Activated T-helper 9 cell treated with anti-CD3 and anti-CD28 coated beads, Interleukin-2, amount 50 U/mL, for 16 hours (primary cell): ENCODE measurements at regions not wholly inside any gene's neighbourhood (a gene's known extent, or its start where the extent isn't known, plus 50 kb on each side); places are given as distances from the start of the nearest gene placed in this dataset.

Experiments
- DNase-seq: peaks from one replicate; pipeline ENCODE4 v3.0.0-alpha.2; 2020; ENCODE audit warnings: low read depth

DNA sequence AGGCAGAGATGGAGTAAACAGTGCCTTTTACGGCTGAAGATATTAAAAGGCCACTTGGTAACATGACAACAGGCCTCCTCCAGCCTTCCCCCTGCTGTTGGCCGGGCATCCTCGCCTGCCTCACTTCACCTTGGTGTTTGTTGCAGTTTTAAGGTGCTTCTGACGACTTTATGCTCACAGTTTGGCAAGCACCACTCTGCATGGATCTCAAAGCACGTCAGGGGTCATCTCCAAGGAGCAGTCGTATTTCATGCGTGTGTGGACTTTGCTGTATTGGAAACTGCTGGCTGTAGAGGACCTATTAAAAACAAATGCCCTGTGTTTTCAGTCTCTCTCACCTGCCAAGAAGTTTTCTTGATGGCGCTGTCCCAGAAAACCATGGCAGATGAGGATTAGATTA lies 483.1 kb downstream of the RPS24 start:
- no peak for DNase-seq

DNA sequence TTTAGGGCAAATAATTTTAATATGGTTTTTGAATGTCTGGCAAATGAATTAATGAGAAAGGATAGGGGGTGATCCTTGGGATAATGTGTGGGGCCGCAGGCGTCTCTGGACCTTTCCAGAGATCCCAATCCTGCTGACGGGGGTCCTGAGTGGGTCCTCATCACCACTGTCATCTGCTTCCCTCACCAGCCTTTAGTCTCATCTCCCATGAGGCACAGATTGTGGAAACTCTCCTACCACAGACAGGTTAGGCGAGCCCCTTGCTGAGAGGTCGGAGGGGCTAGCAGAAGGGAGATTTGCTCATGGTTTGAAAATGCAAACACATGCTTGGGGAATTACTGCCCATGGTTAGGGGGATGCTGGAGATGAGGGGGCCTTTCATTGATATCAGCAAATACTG lies 484.6 kb downstream of the RPS24 start:
- no peak for DNase-seq

DNA sequence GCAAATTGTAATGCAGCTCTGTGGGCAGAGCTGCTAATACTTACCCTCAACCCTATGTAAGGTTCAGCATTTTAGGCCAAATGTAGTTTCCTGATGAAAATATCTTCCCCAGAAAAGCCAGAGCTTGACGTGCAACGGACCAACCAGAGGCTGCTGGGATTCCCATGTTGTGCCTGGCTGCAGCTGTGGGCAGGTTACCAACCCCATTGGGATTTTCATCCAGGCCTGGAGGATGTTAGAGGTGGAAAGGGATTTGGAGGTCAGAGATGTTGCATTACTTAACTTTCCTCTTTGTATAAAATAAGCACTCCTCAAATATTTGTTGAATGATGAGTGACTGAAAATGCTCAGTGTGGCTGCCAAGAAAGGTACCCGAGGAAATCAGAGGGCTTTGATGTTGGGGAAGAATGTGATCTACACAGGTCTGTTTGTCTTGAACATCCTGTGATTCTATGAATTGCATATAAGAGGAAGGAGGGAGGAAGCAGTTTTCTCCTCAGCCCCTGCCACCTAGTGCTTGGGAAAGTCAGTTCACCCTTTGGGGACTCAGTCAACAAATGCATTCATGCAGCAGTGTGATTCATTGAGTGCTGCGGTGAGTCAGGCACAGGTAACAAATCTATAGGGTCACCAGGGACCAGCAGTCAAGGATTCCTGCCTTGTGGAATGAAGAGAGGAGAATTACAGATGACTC lies 487.2 kb downstream of the RPS24 start:
- no peak for DNase-seq

DNA sequence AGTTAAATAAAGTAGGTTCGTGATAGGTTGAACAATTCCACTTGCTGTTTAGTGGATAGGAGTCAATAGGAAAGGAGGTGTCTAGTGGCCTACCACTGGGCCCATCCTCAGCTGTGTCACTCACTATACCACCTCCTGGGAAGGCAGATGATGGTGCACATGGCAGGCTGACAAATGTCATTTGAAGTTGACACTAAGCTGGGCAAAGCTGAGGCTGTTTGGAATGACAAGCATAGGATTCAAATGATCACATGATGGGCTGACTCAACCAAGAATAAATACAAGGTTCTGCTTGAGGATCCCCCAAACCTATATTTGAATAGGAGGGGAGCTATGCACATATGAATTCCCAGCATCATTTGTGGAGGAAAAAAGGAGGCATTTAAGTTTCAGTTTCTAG lies 489.8 kb downstream of the RPS24 start:
- no peak for DNase-seq

DNA sequence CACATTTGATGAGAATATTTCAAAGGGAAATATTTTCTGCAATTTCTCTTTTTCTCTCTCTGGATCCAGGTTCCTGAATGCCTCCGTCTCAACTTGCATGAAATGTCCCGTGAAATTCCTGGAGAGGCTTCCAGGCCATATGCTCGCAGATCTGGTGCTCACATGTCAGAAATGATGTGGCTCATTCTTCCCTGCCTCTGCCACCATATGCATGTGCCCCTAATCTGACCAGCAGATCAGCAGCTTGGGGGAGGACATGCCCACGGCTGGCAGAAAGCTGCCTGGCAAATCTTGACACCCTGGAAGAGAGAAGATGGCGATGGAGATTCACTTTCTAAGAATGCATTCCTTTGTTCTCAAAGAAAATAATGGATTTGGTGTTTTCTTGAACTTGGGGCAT lies 490.7 kb downstream of the RPS24 start:
- DNase-seq: no peak

DNA sequence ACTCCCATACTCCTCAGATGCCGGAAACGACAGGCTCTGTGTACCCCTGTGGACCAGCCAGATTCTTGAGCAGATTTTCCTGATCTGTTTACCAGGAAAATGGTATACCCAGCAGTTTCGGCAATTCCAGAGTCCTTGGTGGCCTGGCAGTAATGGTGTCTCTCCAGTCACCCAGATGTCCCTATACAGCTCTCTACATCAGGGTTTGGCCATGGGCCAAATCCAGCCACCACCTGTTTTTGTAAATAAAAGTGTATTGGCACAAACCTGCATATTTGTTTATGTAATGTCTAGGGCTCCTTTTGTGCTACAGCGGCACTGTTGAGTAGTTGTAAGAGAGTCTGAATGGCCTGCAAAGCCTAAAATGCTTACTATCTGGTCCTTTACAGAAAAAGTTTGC lies 491.3 kb downstream of the RPS24 start:
- DNase-seq: no peak

DNA sequence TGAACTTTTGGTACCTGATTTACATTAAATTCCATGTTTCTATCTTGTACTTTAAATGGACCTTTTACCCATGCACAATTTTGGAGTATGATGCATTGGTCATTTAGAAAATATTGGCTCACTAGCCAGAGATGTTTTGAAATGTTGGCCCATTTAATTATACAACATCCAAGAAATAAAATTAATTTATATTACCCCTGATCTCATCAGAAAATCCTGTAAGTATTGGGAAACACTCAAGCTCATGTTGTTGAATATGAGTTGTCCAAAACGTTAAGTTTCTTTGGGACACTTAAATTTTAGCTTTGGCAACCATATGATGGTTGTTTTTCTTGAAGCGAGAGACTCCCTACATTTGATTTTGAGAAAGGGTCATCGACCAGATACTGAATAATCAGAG lies 492.7 kb downstream of the RPS24 start:
- DNase-seq: no peak

DNA sequence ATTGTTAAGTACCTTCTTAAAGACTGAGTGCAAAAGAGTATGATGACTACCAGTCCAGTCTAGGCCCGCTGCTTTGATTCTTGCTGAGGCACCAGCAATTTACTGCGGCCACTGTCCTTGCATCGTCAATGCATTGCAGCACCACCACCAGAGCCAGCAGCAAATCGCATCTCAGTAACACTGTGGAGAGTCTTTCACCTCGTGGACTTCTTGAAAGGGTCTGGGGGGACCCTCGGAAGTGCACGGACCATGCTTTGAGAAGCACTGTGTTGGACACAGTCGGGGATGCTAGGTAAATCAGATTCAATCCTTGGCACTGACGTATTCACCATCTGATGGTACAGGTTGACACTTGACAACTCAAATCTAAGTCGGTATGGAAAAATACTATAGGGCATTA lies 493.6 kb downstream of the RPS24 start:
- no peak for DNase-seq

DNA sequence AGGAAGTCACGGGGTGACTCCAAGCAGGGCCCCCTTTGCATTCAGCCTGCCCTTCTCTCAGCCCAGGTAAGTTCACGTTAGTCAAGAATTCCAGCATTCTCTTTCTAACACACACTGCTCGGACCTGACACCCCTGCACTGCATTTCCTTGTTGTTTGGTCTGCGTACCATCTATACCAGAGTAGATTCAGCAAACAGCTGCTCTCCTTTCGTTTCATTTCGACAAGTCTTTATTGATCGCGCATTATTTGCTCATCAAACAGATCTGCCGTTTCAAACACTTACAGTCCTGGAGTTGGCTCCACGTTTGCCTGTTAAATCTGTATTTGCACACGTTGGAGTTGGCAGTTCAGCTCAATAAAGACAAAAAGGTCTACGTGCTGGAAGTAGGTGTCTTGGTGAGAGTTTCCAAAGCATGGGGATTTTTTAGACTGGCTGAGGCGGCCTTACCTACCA lies 495.1 kb downstream of the RPS24 start:
- DNase-seq: no peak

DNA sequence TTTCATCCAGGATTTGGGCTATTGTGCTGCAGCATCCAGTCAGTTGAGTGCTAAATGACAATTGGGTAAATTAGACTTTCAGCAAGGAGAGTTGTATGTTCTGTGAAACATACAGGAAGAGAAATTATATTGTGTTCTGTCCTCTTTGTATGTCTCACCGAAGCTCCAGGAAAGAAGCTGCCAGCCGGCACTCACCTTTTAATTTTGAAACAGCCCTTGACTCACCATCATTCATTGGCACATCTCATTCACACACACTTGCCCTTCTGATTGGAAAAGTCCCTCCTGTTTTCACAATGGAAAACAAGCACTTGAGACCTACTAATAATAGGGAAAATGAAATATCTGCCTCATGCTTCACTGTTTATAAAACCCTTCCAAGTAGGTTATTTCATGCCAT lies 495.6 kb downstream of the RPS24 start:
- DNase-seq: no peak

DNA sequence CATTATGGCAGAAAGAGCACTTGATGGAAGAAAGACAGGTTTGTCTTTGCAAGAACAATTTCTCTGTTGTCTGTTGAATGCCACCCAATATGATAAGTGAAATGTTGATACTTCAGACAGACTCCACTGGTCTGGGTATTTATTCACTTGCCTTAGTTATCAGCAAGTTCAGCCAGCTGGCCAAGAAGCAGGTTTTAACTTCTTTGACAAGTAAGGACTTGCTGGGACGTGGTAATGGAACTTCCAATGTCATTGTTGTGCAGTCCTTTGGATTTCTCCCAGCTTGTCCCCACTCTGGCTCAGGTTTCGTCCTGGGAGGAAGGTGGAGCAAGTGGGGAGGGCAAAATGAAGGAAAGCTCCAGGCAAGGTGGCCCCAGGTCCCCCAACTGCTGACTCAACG lies 497.4 kb downstream of the RPS24 start:
- no peak for DNase-seq

DNA sequence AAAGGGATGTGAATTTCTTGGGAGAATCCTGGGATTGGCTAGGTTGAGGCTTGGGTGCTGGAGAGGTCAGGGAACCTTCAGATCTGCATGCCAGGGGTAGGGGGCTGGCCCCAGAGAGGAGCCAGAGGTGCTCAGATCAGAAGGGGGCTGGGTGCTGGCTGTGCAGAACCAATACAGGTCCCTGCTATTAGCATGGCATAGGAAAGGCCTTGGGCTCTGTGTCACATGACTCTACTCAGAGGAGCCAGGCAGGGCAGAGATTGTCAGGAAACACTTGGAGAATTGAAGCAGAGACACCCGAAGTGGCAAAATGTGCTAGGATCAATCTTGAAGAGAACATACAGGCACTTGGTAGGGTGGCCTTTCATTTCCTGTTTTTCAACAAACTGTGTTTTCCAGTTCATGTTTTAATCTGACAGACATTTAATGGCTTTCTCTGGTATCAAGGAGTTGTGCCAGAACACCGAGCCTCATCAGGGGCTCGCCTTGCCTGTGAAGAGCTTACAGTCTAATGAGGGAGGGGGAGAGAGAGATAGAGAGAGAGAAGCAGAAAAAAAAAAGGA lies 498.9 kb downstream of the RPS24 start:
- no peak for DNase-seq

DNA sequence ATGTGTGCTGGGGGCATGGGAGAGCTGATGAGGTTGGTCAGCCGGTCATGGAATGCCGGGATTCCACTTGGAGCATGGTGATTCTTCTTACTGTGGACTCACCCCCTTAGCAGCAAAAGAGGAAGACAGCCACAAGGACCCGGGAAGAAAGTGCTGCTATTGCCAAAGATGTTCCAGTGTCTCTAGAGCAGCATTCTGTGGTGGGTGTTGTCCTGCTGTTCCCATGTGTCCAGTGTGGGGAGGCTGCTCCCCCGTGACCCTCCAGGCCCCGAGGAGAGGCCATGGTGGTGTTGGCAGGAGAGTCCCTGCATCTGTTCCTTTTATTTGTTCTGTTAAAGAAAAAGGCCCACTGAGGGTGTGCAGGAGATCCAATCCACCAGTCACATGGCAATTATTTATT lies 499.4 kb downstream of the RPS24 start:
- DNase-seq: no peak

DNA sequence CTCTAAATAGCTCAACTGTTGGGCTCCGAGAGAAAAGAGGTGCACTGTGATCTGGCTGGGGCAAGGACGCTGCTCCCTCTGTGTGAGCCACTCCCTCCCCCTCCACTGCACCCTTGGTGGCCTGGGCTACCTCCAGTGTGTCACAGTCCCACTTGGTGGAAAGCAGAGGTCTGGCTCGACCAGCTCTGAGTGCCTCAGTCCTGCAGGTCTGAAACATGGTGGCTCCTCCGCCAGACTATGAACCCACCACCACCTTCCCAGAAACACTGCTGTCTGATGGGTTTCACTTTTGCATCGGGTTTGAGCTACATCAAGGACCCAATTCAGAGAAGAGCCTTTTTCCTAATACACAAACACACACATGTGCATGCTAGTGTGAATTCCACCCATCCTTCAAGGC lies 500.1 kb downstream of the RPS24 start:
- DNase-seq: no peak

DNA sequence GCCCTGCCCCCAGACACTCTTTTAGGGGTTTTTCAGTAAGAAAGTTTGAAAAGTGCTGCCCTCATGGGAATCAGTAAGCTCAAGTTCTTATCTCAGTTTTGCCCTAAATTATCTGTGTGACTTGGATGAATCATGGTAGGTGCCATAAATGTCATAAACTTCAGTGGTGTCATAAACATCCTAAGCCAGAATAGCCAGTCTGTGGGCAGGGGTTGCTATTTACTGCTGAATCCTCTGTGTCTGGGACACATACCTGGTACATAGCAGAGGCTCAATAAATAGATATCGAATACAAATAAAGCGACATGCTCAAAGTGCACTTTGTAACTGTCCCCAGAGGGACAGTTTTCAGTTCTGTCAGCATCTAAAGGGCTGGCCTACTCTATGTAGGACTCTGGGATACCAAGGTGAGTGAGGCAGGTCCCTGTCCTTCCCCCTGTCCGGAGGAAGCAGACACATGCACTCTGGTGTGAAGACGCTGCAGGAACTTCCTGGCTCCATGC lies 502.1 kb downstream of the RPS24 start:
- DNase-seq: no peak

DNA sequence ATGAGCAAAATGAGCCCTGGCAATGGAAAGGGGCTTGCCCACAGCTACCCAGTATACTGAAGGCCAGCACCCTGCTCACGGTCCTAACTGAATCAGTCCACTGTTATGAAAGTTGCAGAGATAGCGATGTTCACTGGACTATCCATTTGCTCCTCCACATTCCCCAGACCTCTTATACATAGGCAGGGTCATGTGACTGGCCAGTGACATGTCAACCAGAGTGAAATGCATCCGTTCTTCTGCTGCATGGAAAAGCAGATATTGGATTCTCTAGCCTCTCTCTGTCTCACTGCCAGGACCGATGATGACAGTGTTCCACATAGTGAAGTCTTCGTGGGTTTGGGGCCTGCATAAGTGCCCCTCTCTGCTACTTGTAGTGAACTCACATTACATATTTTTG lies 503.4 kb downstream of the RPS24 start:
- no peak for DNase-seq

DNA sequence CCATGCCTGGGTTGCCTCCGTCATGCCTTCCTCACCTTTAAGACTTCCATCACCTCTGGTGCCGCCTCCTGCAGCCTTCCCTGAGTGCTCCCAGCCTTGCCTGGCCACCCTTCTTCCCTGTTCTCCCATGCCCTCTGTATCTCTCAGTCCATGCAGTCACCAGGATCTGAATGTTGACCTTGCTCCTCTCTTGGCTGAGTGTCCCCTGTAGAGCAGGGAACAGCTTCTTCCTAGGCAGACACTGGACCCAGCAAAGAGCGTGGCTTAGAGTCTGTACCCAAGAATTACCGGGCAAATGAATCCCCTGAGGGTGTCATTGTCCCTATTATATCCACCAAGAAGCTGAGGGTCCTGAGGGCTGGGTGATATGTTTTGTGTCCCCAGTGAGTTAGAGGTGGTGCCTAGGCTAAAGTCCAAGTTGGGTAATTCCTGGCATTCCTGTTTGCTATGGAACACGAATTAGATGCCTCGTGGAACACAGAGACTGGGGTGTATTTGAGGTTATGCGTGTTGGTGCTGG lies 505.6 kb downstream of the RPS24 start:
- no peak for DNase-seq

DNA sequence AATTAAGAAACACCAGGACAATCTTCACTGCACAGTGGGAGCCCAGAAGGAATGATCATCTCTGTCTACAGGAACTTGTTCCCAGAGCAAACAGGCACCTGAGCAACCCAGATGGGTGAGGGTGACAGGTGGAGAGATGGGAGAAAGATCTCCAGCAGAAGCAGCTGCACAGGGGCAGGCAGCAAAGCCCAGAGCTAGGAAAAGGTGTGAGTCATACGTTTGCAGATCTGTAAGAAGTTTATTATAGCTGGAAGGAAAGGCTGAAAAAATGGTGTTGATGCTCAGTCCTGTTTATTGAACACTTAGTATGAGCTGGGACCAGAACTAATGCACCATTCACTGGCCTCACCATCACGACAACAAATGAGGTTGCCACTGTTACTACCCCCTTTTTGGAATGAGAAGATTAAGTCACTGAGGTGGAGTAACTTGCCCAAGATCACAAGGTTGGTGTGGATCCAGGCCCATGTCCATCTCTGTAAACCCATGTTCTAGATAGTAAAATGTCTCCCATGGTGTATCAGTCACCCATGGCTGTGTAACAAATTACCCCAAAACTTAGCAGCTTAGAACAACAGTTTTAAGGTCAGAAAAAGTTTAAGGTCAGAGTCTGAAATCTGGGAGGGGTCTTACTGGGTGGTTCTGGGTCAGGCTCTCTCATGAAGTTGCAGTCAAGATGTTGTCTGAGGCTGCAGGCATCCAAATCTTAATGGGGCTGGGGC lies 506.9 kb downstream of the RPS24 start:
- DNase-seq: no peak

DNA sequence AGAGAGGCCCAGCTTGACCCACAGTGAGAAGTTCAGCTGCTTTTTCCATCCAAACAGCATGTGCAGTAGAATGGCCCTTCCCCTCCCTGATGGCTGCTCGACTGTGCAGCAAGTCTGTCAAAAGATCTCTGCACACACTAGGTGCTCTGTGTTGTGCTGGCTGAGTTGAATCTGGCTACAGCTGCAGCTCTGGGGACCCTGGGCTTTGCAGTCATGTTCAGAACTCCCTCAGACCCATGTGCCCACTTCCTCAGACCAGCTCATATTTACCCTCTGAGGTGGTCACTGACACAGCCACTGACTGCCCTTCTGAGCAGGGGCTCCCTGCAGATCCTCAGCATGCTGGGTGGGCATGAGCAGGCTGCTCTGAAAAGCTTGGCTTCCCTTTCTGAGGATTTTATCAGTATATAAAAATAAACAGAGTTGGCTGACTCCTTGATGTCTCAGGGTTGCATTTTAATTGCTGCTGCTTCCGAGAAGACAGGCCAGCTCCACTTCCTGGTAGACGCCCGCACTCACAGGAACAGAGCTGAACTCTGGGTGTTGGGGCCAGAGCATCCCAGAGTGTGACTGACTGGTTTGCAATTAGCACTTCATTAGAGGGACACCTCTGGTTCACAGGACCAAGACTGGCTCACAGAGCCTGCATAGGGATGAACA lies 507.9 kb downstream of the RPS24 start:
- DNase-seq: no peak

DNA sequence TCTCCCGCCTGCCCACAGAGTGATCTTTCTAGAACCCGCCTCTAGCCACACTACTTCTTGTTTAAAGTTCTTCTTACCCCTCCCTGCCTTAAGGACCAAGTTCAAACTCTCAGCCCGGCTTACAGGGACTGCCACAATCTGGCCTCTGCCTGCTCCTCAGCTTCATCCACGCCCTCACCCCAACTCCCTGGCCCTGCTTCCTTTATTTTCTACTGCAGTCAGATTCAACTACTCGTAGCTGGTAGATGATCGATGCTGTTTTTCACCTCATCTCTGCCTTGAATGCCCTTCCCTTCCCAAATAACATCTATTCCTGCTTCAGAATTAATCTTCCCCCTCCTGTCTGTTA lies 508.5 kb downstream of the RPS24 start:
- DNase-seq: no peak

DNA sequence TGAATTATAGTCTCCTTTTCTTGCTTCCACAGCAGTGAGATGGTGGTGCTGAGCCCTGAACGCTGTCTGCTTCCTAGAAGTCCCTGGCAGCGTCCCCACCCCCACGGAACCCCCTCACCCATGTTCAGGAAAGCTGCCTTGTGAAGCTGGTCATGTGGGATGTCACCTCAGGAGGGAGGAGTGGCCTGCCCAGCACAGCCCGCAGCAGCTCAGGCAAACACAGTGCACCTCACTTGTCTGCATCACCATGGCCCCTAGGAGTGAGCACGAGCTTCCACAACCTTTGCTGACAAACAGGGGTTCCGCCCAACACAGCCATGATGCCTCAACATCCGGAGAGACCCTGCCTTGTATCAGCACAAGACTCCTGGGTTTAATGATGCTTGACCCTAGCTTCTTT lies 508.9 kb downstream of the RPS24 start:
- DNase-seq: no peak

DNA sequence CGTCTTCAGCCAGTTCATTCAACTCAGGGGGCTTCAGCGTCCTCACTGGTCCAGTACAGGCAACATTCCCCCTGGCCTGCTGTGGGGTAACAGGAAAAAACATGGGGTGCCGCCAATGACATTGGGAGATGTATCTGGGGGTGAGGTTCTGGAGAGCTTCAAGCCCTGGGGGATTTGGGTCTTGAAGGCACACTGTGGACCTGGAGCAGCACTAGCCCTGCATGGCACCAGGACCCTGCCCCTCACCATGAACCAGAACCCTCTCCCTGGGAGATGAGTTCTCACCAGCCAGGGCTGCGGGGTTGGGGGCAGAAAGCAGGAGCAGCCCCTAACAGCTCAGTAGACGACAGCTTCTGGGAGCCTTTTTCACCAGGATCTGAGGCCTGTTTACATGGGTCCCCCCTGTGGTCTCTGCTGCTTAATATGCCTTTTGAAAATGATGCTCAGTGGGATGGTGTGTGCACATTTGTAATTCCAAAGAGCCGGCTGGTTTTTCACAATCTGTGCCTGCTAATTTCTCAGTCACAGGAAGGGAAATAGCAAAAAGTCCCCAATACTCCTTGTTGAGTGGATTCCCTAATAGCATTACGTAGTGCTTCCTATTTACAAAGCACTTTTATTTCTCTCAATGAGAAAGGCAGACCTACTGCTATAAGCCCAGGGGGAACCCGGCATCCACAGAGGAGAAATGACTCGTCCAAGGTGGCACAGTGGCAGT lies 509.5 kb downstream of the RPS24 start:
- DNase-seq: no peak
